HG02642 (cell line): ENCODE measurements at regions not wholly inside any gene's neighbourhood (a gene's known extent, or its start where the extent isn't known, plus 50 kb on each side); places are given as distances from the start of the nearest gene placed in this dataset.
"Not testable (repeated sequence)": the region's sequence is repeated elsewhere in the genome, so short reads cannot be mapped to it uniquely, and the experiment has no call there.

Experiments used
- ATAC-seq: cut with Tn5 transposase; IDR thresholded peaks from one replicate; pipeline ENCODE4 v1.9.1; 2021; ENCODE audit warnings: mild to moderate bottlenecking; ENCODE audit not compliant: unreplicated experiment, poor library complexity

- ATAC-seq, result no peak
Measured at GRCh38 chr1:82390627-82391026, 589.9 kb downstream of the ADGRL2 start.

GRCh38 chr1:82388679-82389078, 587.9 kb downstream of the ADGRL2 start:
- ATAC-seq, result no peak

DNA sequence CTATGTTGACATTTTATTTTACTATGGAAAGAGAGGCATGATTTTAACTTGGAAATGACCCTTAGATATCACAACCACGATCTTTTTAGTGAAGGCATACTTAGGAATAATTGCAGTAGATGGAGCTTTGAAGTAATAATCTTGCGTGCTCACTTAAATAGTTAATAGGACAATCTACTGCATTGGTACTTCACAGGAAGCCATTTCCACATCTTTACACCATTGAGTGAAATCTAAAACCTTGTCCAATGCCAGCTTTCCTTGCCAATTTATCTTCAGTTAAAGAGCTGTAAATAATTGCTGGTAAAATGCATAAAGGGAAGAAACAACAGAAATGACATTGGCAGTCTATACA, 586.3 kb downstream of the ADGRL2 start:
- ATAC-seq, result no peak

- no peak for ATAC-seq
Measured at GRCh38 chr1:82386365-82387011, 585.8 kb downstream of the ADGRL2 start.

- ATAC-seq, result no peak
Measured at GRCh38 chr1:82384776-82385175, 584.0 kb downstream of the ADGRL2 start.

DNA sequence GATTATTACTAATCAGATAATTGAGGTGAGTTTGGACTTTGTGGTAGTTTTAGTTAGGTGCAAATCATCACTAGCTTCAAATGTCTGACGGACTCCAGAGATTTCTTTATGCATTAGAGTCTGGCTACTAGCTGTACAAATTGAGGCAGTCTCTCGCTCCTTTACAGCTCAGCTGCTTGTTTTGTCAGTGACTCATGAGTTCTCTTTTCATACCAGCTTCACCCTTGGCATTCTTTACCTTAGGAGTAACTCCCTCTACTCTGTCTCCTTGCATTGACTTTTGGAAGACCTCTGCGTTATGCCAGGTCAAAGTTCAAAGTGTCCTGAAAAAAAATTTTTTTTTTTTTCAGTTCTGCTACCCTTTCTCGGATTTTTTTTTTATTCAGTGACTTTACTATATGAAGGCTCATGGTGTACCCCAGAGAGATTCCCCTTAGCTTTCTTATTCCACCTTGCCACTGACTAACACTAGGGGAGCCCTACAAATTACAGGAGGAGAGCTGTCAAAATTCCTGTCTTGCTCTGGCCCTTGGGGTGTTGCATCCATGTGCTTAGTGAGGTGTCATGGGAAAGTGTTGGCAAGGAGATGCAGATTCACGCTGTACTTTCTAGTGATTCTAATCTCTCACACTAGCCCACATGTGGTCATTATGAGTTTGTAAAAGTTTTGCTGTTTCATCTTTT, 576.6 kb downstream of the ADGRL2 start:
- ATAC-seq, result no peak

DNA sequence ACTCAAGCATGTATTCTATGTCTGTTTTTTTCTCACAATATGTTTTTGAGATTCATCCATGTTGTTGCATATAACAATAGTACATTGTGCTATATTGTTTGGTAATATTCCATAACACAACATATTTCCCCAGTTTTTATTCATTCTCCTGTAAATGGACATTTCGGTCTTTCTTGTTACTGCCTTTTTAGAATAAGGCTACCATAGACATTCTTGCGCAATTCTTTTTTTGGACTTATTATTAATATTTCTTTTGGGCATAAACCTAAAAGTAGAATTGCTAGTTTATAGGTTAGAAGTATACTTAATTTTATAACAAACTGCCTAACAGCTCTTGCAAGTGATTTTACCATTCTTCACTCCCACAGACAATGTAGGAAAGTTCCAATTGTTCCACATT, 573.0 kb downstream of the ADGRL2 start:
- ATAC-seq, result no peak

DNA sequence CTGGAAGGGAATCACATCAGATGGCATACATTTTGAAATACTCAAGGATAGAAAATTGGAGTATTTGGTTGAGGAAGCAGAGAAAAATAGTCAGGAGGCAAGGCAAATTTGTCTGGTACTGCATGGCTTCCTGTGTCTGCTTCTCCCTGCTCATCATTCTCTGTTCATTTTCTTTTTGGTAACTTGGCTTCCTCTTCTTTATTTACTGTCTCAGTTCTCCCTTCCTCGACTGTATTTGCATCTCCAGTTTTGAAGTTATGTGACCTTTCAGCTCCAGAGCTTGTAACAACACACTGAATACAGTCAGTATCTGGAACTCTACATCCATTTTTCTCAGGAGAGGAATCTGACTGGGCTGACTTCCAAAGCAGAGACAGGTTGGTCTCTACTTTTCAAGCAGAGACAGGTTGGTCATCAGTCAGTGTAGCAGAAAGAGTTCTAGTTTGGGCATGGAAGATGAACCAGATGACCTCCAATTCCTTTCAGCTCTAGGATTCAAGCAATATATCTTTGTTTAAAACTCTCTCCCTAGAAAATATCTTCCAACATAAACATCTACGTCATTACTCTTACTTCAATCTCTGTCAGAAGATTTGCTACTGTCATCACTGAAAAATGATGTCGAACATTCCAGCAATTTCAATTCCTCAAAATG, 571.2 kb downstream of the ADGRL2 start:
- ATAC-seq, result no peak

- ATAC-seq, result no peak
Measured at GRCh38 chr1:82367456-82367855, 566.7 kb downstream of the ADGRL2 start.

GRCh38 chr1:82366689-82367088, 566.0 kb downstream of the ADGRL2 start:
- no peak for ATAC-seq

DNA sequence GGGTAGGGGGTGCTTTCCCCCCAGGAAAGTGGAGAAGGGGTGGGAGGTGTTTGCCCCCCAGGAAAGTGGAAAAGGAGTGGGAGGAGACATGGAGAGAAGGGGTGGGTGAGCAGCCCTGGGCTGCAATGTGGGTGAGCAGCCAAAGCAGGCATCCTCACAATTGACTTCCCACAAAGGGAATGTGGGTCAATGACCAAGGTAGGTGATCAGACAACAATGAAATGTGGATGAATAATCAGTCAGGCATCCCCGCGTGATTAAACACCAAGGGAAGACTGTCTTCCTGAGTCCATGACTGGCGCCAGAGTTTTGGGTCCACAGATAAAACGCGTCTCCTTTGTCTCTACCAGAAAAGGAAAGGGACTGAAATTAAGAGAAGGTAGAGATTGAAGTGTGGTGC, 558.8 kb downstream of the ADGRL2 start:
- not testable (repeated sequence) for ATAC-seq

DNA sequence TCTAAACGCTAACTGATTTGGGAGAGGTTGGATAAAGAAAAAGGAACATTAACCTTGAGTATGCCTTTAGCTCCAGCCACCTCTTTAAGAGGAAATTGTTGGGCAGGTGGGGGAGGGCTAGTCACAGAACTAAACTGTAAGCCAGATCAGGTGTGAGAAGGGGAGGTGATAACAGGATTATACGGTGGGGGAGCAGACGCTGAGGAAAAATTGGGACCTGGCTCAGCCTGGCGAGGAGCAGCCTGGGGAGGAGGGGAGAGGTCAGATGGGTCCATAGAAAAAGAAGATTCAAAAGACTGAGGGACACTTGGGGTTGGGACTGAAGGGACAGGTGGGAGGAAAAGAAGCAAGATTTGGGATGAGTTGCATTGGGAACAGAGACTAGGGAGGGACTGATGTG, 558.0 kb downstream of the ADGRL2 start:
- not testable (repeated sequence) for ATAC-seq

- ATAC-seq, result not testable (repeated sequence)
Measured at GRCh38 chr1:82354546-82354945, 553.8 kb downstream of the ADGRL2 start.

DNA sequence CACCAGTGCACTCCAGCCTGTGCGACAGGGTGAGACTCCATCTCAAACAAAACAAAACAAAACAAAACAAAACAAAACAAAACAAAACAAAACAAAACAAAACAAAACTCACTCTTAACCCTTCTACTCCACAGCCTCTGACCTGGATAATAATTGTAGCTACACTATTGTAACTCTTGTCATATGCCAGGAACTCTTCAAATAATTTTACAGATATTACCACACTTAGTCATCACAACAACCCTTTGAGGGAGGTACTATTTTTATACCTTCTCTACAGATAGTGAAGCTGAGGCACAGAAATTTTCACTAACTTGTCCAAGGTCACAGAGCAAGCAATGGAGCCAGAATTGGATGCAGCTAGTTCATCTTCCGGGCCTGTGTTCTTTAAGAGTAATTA, 547.8 kb downstream of the ADGRL2 start:
- ATAC-seq, result no peak

GRCh38 chr1:82346141-82346540, 545.4 kb downstream of the ADGRL2 start:
- no peak for ATAC-seq

GRCh38 chr1:82343381-82343780, 542.6 kb downstream of the ADGRL2 start:
- no peak for ATAC-seq

GRCh38 chr1:82337635-82338034, 536.9 kb downstream of the ADGRL2 start:
- ATAC-seq, result no peak

- no peak for ATAC-seq
Measured at GRCh38 chr1:82330330-82330729, 529.6 kb downstream of the ADGRL2 start.

GRCh38 chr1:82329226-82329625, 528.5 kb downstream of the ADGRL2 start:
- no peak for ATAC-seq

- no peak for ATAC-seq
Measured at GRCh38 chr1:82323144-82323841, 522.6 kb downstream of the ADGRL2 start.

DNA sequence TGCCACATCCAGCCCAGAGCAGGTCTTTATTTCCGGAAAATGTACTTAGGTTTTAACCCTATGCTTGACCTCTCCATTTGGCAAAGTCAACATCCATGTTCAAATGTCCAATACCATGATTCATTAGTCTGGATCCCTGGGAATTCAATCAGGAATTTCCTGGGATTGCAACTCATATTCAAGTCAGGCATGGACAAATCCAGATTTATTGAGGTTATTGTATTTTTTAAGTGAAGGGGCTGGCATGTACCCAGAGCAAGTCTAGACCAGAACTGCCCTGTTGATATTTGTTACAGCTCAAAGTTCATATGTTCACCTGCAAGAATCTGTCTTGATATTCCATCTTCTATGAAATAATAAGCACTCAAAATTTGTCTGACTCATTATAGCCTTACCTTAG, 521.1 kb downstream of the ADGRL2 start:
- ATAC-seq, result no peak
